WI38 (cell line): ENCODE measurements at regions not wholly inside any gene's neighbourhood (a gene's known extent, or its start where the extent isn't known, plus 50 kb on each side); places are given as distances from the start of the nearest gene placed in this dataset.

Source experiments
- H3K4me3 ChIP-seq: 2 replicates; pipeline ENCODE4 v1.5.1; 2011; ENCODE audit warnings: low read depth, mild to moderate bottlenecking, control low read depth, low read length
- CTCF ChIP-seq: IDR thresholded peaks from 2 replicates; pipeline ENCODE4 v1.5.1; 2012; ENCODE audit warnings: low read depth, mild to moderate bottlenecking, control low read depth, low read length

- H3K4me3 ChIP-seq: no peak overlapping the region
- TF ChIP-seq CTCF: no peak
Measured at GRCh38 chr3:101063401-101063800, 70.2 kb upstream of the ABI3BP start.

- no peak overlapping the region for H3K4me3 ChIP-seq
- no peak for TF ChIP-seq CTCF
Measured at GRCh38 chr3:101061312-101061711, 68.1 kb upstream of the ABI3BP start.

GRCh38 chr3:101050866-101051265 lies 57.6 kb upstream of the ABI3BP start:
- H3K4me3 ChIP-seq: no peak overlapping the region
- no peak for TF ChIP-seq CTCF

- TF ChIP-seq CTCF: no peak
- no peak overlapping the region for H3K4me3 ChIP-seq
Measured at GRCh38 chr3:101050046-101050445, 56.8 kb upstream of the ABI3BP start.

- no peak for TF ChIP-seq CTCF
- no peak overlapping the region for H3K4me3 ChIP-seq
Measured at GRCh38 chr3:101049532-101049931, 56.3 kb upstream of the ABI3BP start.

- no peak overlapping the region for H3K4me3 ChIP-seq
- TF ChIP-seq CTCF: no peak
Measured at GRCh38 chr3:101043687-101044078, 50.5 kb upstream of the ABI3BP start.

- no peak for TF ChIP-seq CTCF
- no peak overlapping the region for H3K4me3 ChIP-seq
Measured at GRCh38 chr3:101042996-101043686, 49.9 kb upstream of the ABI3BP start.
